ENCODE measurements at regions not wholly inside any gene's neighbourhood (a gene's known extent, or its start where the extent isn't known, plus 50 kb on each side); places are given as distances from the start of the nearest gene placed in this dataset.

DNA sequence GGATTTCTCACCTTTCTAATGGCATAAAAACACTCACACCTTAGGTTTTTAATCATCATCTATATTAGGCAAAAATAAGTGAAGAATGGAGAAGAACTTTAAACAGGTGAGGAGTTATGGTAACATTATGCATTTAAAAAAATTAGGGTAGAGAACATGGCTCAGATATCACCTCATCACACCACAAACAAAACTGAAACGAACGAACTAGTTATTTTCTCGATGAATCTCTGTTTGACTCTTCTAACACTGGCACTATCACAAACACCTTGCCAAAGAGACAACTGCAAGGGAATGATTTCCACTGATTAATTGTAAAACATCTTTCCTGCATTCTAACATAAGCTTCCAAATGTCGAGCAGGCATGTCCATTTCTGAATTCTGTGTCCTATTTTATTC is 286.1 kb upstream of the GJE1 start:
- no peak overlapping the region for H3K4me3 ChIP-seq (ENCODE audit: insufficient read depth, low read length, poor library complexity, severe bottlenecking)

DNA sequence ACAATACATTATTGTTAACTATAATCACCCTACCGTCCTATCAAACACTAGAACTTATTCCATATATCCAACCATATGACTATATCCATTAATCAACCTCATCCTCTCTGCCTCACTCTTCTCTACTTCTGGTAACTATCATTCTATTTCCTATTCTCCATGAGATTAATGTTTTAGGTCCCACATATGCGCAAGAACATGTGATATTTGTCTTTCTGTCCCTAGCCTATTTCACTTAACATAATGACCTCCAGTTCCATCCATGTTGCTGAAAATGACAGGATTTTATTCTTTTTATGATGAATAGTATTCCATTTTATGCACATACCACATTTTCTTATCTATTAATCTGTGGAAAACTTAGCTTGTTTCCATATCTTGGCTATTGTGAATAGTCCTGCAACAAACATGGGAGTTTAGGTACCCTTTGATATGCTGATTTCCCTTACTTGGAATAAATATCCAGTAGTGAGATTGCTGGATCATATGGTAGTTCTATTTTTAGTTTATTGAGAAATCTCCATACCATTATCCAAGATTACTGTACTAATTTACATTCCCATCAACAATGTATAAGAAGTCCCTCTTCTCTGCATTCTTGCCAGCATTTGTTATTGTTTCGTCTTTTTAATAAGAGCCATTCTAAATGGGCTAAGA is 289.4 kb upstream of the GJE1 start:
- Histone ChIP-seq H3K79me2 (ENCODE audit: insufficient read depth, low read length) (no peaks in the 10 kb centered on the region), H3K27ac (ENCODE audit: low read depth, low read length) (no peak overlapping the region), H3K27me3 (ENCODE audit: low read length) (no peaks in the 10 kb centered on the region), H3K9me3 (ENCODE audit: insufficient read depth, low read length) (no peaks in the 10 kb centered on the region), H3K4me3 (ENCODE audit: insufficient read depth, low read length, poor library complexity, severe bottlenecking) (no peak overlapping the region), H3K36me3 (ENCODE audit: low read length) (no peaks in the 10 kb centered on the region), H3K9me2 (replicated peaks; ENCODE audit: insufficient read depth, low read length) (no peaks in the 10 kb centered on the region), H3K4me2 (ENCODE audit: low read depth, low read length, poor library complexity, severe bottlenecking) (no peak overlapping the region), H3F3A (ENCODE audit: insufficient read depth) (no peaks in the 10 kb centered on the region), H4K20me1 (ENCODE audit: low read depth, low read length) (no peaks in the 10 kb centered on the region), H3K9ac (ENCODE audit: low read length) (no peak overlapping the region), H2AFZ (ENCODE audit: low read depth, low read length, severe bottlenecking) (no peak overlapping the region)
- TF ChIP-seq, protein P1, sequence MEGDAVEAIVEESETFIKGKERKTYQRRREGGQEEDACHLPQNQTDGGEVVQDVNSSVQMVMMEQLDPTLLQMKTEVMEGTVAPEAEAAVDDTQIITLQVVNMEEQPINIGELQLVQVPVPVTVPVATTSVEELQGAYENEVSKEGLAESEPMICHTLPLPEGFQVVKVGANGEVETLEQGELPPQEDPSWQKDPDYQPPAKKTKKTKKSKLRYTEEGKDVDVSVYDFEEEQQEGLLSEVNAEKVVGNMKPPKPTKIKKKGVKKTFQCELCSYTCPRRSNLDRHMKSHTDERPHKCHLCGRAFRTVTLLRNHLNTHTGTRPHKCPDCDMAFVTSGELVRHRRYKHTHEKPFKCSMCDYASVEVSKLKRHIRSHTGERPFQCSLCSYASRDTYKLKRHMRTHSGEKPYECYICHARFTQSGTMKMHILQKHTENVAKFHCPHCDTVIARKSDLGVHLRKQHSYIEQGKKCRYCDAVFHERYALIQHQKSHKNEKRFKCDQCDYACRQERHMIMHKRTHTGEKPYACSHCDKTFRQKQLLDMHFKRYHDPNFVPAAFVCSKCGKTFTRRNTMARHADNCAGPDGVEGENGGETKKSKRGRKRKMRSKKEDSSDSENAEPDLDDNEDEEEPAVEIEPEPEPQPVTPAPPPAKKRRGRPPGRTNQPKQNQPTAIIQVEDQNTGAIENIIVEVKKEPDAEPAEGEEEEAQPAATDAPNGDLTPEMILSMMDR (IDR thresholded peaks at IDR 0.05; ENCODE audit: insufficient read depth, low read length, poor library complexity, severe bottlenecking) = no peak

More for the DNA sequence above, 286.1 kb upstream of the GJE1 start:
- Histone ChIP-seq H4K20me1 (ENCODE audit: low read depth, low read length) (no peaks in the 10 kb centered on the region), H3F3A (ENCODE audit: insufficient read depth) (no peaks in the 10 kb centered on the region), H3K9me3 (ENCODE audit: insufficient read depth, low read length) (no peaks in the 10 kb centered on the region), H3K4me2 (ENCODE audit: low read depth, low read length, poor library complexity, severe bottlenecking) (no peak overlapping the region), H3K36me3 (ENCODE audit: low read length) (no peaks in the 10 kb centered on the region), H3K9me2 (replicated peaks; ENCODE audit: insufficient read depth, low read length) (no peaks in the 10 kb centered on the region), H3K9ac (ENCODE audit: low read length) (no peak overlapping the region), H3K27ac (ENCODE audit: low read depth, low read length) (no peak overlapping the region), H3K27me3 (ENCODE audit: low read length) (no peaks in the 10 kb centered on the region), H3K79me2 (ENCODE audit: insufficient read depth, low read length) (no peaks in the 10 kb centered on the region), H2AFZ (ENCODE audit: low read depth, low read length, severe bottlenecking) (no peak overlapping the region)
- TF ChIP-seq, protein P1 (IDR thresholded peaks at IDR 0.05; ENCODE audit: insufficient read depth, low read length, poor library complexity, severe bottlenecking) = no peak
- TF ChIP-seq EZH2phosphoT487 (conservative IDR thresholded peaks at IDR 0.05; ENCODE audit: low read length) = no peak

DNA sequence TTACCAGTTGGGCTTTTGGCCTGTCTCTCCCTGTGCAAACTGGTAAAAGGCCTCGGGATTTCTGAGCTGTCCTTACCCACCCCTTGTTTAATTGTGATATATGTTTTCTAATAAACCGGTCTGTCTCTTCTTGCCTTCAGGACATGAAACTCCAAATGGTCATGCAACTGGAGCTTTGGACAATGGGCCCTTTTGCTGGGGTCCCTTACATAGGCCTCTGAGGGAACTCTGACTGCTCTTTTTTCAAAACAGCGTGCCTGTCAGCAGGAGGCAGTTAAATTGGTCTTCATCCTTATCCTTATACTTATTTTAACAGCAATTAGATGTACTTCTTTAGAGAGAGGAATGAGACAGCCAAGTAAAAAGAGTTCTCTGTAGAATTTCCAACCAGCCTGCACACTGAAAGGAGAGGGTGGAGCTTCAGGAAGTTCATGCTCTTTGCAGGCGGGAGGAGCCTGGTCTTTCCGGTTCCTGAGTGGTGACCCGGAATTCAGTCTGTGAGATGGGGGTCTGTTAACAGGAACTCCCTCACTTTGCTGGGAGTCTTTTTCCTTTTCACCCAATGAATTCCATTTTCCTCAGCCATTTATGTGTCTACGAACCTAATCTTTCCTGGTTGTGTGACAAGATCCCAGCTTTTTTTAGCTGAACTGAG is 299.6 kb upstream of the GJE1 start:
- Histone ChIP-seq H3F3A (ENCODE audit: insufficient read depth) (no peaks in the 10 kb centered on the region), H3K79me2 (ENCODE audit: insufficient read depth, low read length) (no peaks in the 10 kb centered on the region), H3K36me3 (ENCODE audit: low read length) (no peaks in the 10 kb centered on the region), H2AFZ (ENCODE audit: low read depth, low read length, severe bottlenecking) (no peak overlapping the region), H4K20me1 (ENCODE audit: low read depth, low read length) (no peaks in the 10 kb centered on the region), H3K9ac (ENCODE audit: low read length) (no peak overlapping the region), H3K9me2 (replicated peaks; ENCODE audit: insufficient read depth, low read length) (no peaks in the 10 kb centered on the region), H3K27me3 (ENCODE audit: low read length) (no peaks in the 10 kb centered on the region), H3K4me3 (ENCODE audit: insufficient read depth, low read length, poor library complexity, severe bottlenecking) (no peak overlapping the region), H3K9me3 (ENCODE audit: insufficient read depth, low read length) (no peaks in the 10 kb centered on the region), H3K27ac (ENCODE audit: low read depth, low read length) (no peak overlapping the region), H3K4me2 (ENCODE audit: low read depth, low read length, poor library complexity, severe bottlenecking) (no peak overlapping the region)
- TF ChIP-seq, protein P1 (IDR thresholded peaks at IDR 0.05; ENCODE audit: insufficient read depth, low read length, poor library complexity, severe bottlenecking) = no peak
- no peak for TF ChIP-seq EZH2phosphoT487 (conservative IDR thresholded peaks at IDR 0.05; ENCODE audit: low read length)
